WTC11 (cell line): ENCODE measurements at regions not wholly inside any gene's neighbourhood (a gene's known extent, or its start where the extent isn't known, plus 50 kb on each side); places are given as distances from the start of the nearest gene placed in this dataset.
A peak's percentile ranks its signal among the peaks of the same experiment; 100 is the strongest.

Experiments used
- ATF2 ChIP-seq: sonication (generic); formaldehyde crosslinking; IDR thresholded peaks from 2 replicates; pipeline ENCODE4 v1.8.1; 2022; ENCODE audit warnings: low read depth, missing genetic modification reagents, borderline replicate concordance
- CREB1 ChIP-seq: sonication (generic); formaldehyde crosslinking; IDR thresholded peaks from 2 replicates; pipeline ENCODE4 v1.8.0; 2023; ENCODE audit warnings: mild to moderate bottlenecking, missing genetic modification reagents
- CTCF ChIP-seq: fragments of 200-600 bp; IDR thresholded peaks from 2 replicates; pipeline ENCODE4 v1.8.0; 2022; ENCODE audit warnings: antibody characterized with exemption
- ESRRA ChIP-seq: sonication (generic); formaldehyde crosslinking; IDR thresholded peaks from 2 replicates; pipeline ENCODE4 v1.8.1; 2022; ENCODE audit warnings: mild to moderate bottlenecking, missing genetic modification reagents, borderline replicate concordance
- HMGA2 ChIP-seq: fragments of 250-450 bp; sonication (Bioruptor Pico); IDR thresholded peaks from 2 replicates; pipeline ENCODE4 v1.4.0; 2021; ENCODE audit warnings: mild to moderate bottlenecking, moderate library complexity
- JAZF1 ChIP-seq: fragments of 250-450 bp; sonication (Bioruptor Pico); IDR thresholded peaks from 2 replicates; pipeline ENCODE4 v1.9.0; 2021; ENCODE audit warnings: moderate library complexity, mild to moderate bottlenecking, inconsistent platforms
- NR1H2 ChIP-seq: sonication (generic); formaldehyde crosslinking; IDR thresholded peaks from 2 replicates; pipeline ENCODE4 v1.9.0; 2021; ENCODE audit warnings: mild to moderate bottlenecking, moderate library complexity, missing genetic modification reagents
- NR2C2 ChIP-seq: sonication (generic); formaldehyde crosslinking; IDR thresholded peaks from 2 replicates; pipeline ENCODE4 v1.8.0; 2022; ENCODE audit warnings: mild to moderate bottlenecking, missing genetic modification reagents
- ZNF423 ChIP-seq: fragments of 250-450 bp; sonication (Bioruptor Pico); IDR thresholded peaks from 2 replicates; pipeline ENCODE4 v2.1.2; 2022; ENCODE audit warnings: mild to moderate bottlenecking, moderate library complexity
- TF ChIP-seq, protein P1 (sequence below): sonication (generic); formaldehyde crosslinking; IDR thresholded peaks from 2 replicates; pipeline ENCODE4 v1.8.0; 2022; ENCODE audit warnings: mild to moderate bottlenecking, missing genetic modification reagents
- TF ChIP-seq, protein P2 (sequence below): sonication (generic); formaldehyde crosslinking; IDR thresholded peaks from 2 replicates; pipeline ENCODE4 v1.8.1; 2023; ENCODE audit warnings: mild to moderate bottlenecking, missing genetic modification reagents, moderate library complexity
- TF ChIP-seq, protein P3 (sequence below): sonication (generic); formaldehyde crosslinking; IDR thresholded peaks from 2 replicates; pipeline ENCODE4 v1.8.1; 2022; ENCODE audit warnings: mild to moderate bottlenecking, moderate library complexity, missing genetic modification reagents
- TF ChIP-seq, protein P4 (sequence below): sonication (generic); formaldehyde crosslinking; IDR thresholded peaks from 2 replicates; pipeline ENCODE4 v1.8.1; 2023; ENCODE audit warnings: mild to moderate bottlenecking, missing genetic modification reagents

- TF ChIP-seq, protein P1, sequence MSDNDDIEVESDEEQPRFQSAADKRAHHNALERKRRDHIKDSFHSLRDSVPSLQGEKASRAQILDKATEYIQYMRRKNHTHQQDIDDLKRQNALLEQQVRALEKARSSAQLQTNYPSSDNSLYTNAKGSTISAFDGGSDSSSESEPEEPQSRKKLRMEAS (CRISPR knock-in tag): no peak
- no peak for TF ChIP-seq CREB1
- TF ChIP-seq CTCF: peak; percentile 74
- no peak for TF ChIP-seq NR2C2 (CRISPR knock-in tag)
- TF ChIP-seq JAZF1 (CRISPR knock-in tag): no peak
- TF ChIP-seq HMGA2 (CRISPR knock-in tag): no peak
- TF ChIP-seq ESRRA (CRISPR knock-in tag): no peak
- TF ChIP-seq, protein P2, sequence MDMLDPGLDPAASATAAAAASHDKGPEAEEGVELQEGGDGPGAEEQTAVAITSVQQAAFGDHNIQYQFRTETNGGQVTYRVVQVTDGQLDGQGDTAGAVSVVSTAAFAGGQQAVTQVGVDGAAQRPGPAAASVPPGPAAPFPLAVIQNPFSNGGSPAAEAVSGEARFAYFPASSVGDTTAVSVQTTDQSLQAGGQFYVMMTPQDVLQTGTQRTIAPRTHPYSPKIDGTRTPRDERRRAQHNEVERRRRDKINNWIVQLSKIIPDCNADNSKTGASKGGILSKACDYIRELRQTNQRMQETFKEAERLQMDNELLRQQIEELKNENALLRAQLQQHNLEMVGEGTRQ (CRISPR knock-in tag): no peak
- TF ChIP-seq, protein P3, sequence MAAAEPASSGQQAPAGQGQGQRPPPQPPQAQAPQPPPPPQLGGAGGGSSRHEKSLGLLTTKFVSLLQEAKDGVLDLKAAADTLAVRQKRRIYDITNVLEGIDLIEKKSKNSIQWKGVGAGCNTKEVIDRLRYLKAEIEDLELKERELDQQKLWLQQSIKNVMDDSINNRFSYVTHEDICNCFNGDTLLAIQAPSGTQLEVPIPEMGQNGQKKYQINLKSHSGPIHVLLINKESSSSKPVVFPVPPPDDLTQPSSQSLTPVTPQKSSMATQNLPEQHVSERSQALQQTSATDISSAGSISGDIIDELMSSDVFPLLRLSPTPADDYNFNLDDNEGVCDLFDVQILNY: no peak
- TF ChIP-seq, protein P4, sequence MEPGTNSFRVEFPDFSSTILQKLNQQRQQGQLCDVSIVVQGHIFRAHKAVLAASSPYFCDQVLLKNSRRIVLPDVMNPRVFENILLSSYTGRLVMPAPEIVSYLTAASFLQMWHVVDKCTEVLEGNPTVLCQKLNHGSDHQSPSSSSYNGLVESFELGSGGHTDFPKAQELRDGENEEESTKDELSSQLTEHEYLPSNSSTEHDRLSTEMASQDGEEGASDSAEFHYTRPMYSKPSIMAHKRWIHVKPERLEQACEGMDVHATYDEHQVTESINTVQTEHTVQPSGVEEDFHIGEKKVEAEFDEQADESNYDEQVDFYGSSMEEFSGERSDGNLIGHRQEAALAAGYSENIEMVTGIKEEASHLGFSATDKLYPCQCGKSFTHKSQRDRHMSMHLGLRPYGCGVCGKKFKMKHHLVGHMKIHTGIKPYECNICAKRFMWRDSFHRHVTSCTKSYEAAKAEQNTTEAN (CRISPR knock-in tag): no peak
- no peak for TF ChIP-seq NR1H2
- no peak for TF ChIP-seq ATF2
- TF ChIP-seq ZNF423 (CRISPR knock-in tag): no peak
Observed at GRCh38 chr6:19210849-19211590, 626.1 kb upstream of the ID4 start.
